DMS 273 treated with DMSO at 0.1 percent for 48 hours (cell line): ENCODE measurements at regions not wholly inside any gene's neighbourhood (a gene's known extent, or its start where the extent isn't known, plus 50 kb on each side); places are given as distances from the start of the nearest gene placed in this dataset.

Source experiments
- DNase-seq: peaks from one replicate; lab custom pipeline; 2025; lab: John Stamatoyannopoulos, UW

GRCh38 chr11:112753706-112754105, 207.5 kb upstream of the NCAM1 start:
- no peak for DNase-seq

DNA sequence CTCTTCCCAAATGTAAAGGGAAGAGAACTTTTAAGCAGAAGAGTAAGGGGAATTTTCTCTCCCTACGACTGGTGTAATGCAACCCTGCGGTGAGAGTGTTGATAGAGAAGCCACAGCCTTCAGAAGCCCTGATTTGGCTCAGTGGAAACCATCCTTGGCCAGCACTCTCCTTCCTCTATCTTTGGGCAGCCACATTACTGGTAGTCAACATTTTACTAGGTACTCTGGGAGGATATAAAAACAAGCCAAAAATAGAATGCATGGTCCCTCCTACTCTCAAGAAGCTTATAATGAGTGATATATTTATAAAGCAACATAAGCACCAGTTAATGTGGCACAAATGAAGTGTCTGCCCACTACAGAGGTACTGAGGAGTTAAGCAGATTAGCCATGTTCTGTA, 201.8 kb upstream of the NCAM1 start:
- no peak for DNase-seq

GRCh38 chr11:112760396-112761059, 200.7 kb upstream of the NCAM1 start:
- no peak for DNase-seq

GRCh38 chr11:112761911-112762706, 199.1 kb upstream of the NCAM1 start:
- DNase-seq: no peak

DNA sequence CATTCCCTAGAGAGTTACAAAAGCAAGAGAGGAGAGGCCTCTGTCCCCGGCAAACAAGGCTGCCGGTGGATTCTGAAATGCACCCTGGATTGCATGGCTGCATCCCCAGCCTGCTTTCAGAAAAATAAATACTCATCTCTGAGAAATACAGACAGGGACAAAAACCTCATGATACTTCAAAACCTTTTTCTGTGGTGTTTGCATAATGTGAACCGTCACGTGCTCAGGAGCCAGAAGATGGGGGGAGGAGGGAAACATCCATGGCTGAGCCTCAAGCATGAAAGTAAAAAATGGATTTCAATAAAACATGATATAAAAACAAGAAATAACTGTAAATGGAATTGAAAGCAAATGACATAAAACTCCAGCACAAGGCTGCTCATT, 198.5 kb upstream of the NCAM1 start:
- no peak for DNase-seq

DNA sequence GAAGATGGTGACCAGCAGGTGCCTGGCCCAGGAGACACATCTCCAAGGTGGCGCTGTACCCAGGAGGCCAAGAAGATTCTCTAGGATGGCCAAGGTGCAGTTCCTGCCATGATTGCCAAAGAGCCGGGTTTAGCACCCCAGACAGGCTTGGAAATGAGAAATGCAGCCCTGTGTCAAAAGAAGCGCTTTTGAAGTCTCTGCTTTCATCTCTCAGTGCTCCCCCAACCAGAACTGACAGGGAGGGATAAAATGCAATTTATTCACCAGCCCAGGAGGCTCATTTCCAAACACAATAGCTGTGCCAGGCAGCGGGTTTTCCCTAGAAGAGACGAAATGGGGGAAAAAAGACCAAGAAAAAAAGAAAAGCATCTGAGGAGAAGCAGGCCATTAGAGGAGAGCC, 195.9 kb upstream of the NCAM1 start:
- no peak for DNase-seq

DNA sequence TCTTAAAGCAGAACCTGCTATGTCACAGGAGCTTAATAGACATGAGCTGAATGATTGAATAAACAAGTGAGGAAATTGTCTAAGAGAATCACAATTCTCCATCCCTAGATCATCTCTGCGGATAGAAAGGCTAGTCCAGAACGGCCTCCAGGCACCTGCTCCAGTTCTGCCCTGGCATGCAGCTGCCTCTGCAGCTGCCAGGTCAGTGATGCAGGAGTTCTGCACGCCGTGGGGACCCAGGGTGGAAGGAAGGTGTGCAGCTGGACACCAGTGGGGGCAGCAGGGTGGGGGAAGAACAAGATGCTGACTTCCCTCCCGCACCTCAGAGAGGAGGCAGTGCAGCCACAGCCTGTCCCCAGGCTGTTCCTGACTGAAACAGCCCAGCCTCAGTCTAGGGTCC, 192.1 kb upstream of the NCAM1 start:
- no peak for DNase-seq

- no peak for DNase-seq
Observed at GRCh38 chr11:112769584-112769983, 191.6 kb upstream of the NCAM1 start.

GRCh38 chr11:112770033-112770432, 191.2 kb upstream of the NCAM1 start:
- DNase-seq: no peak

DNA sequence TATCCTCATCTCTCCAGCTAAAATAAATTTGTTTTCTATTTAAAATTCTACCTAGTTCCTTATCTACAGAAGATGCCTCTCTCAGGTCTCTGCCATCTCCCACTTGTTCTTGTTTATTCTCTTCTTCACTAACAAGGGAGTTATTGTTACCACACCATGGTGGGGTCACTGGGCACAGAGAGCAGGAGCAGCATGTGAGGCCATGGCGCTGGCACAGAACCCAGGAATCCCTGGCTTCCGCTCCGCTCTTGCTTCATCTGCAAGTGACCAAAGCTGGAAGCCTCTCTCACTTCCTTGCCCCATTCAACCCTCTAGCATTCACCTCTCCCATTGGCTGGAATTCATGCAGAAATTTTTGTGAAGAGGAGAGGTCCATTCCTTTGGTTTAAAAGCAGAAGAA, 190.7 kb upstream of the NCAM1 start:
- no peak for DNase-seq

DNA sequence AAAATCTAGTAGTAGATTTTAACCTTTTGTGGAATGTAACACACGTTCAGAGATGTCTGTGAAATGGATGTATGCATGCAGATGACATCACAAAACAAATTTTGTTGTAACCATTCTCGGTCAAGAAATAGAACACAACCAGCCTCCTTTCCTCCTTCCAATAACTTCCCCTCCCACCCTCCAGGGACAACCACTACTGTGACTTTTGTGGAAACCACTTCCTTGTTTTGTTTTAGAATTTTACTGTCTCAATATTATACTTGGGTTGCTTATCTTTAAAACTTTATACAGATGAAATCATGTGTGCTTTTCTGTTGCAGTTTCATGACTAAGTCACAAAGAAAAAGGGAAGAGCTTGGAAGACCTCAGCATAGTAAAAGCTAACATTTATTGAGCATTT, 189.4 kb upstream of the NCAM1 start:
- DNase-seq: no peak

- no peak for DNase-seq
Observed at GRCh38 chr11:112773264-112773663, 188.0 kb upstream of the NCAM1 start.

GRCh38 chr11:112776834-112777233, 184.4 kb upstream of the NCAM1 start:
- no peak for DNase-seq

GRCh38 chr11:112777283-112777751, 183.9 kb upstream of the NCAM1 start:
- no peak for DNase-seq

- DNase-seq: no peak
Observed at GRCh38 chr11:112778091-112778876, 182.9 kb upstream of the NCAM1 start.

DNA sequence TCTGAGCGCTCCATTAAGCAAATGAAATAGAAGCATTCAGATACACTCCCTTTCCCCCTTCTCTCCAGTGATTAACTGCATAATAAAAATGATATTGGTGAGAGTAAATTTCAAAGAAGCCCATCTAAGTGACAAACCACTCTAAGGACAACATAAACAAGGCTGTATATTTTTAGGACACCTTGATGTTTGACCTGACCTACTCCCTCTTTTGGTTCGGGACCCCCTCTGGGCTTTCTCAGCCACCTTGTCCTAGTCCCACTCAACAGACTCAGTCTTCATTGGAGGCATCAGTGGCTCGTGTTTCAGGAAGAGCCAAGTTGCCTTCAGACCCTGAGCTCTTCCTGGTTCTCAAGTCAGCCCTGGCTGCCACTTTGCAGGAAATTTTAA, 182.3 kb upstream of the NCAM1 start:
- DNase-seq: no peak

GRCh38 chr11:112780351-112781087, 180.7 kb upstream of the NCAM1 start:
- DNase-seq: no peak

GRCh38 chr11:112783945-112784322, 177.3 kb upstream of the NCAM1 start:
- no peak for DNase-seq

DNA sequence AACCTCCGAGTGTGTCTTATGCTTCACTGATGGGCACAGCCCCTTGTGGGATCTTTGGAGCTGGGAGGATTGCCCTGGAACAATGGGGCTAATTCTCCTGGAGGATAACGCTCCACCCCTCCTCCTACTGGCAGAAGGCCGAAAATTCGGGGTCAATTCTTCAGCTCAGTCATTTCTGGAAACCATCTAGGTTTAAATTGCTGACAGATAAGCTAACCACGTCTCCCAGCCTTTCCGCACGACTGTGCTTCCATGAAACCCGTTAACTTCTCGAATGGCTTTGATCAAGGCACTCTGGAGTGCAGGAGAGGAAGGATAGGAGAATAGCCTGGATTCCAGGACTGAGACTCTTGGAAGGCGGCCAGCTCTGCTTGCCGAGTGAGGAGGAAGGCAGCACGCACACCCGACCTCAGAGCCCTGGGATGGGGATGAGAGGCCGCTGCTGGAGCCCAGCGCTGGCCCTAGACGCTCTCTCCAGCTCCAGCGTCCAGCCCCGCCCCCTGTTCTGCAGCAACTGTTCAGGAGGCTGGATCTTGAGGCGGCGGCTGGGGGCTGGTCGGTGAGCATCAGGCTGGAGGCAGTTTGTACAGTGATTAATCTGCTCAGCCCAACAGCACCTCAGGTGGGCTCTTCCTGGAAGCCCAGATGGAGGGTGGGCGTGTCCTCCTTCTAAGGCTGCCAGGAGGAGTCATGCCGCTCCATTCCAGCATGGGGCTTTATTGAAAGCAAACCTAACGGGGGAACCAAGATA, 176.7 kb upstream of the NCAM1 start:
- no peak for DNase-seq

DNA sequence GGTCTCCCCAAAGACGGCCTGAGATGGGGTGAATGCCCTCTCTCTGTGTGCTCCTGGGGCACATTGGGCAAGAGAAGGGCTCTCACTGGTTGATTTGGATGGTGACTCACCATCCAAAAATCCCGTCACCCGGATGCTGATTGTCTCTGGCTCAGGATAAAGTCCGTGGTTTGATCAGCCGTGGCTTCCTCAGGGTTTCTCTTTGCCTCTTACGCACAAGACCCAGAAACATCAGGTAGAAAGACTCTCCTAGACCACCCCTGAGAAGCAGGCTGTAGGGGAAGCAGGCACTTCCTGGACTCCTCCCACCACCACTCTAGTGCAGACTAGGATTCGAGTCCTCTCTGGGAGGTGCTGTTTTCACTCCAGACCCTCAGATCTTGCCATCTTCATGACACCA, 176.1 kb upstream of the NCAM1 start:
- DNase-seq: no peak

GRCh38 chr11:112785719-112786118, 175.5 kb upstream of the NCAM1 start:
- DNase-seq: no peak

DNA sequence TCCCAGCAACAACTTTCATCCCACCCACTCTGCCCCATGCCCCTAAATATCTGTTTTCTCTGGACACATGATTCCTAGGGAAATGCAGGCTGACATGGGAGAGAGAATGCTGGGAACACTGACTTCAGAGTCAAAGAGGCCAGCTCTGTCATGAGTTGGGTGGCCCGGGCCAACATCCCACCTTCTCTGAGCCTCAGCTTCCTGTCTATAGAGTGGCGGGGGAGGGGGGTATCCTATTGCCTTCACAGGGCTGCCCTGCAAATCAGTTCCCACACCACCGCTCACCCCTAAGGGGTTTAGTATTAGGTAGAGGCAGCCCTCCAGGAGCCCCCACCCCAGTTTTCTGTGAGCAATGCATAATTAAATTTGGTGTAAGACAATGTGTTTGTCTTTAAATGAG, 175.0 kb upstream of the NCAM1 start:
- no peak for DNase-seq
